T-cell (primary cell): ENCODE measurements at regions not wholly inside any gene's neighbourhood (a gene's known extent, or its start where the extent isn't known, plus 50 kb on each side); places are given as distances from the start of the nearest gene placed in this dataset.

ENCODE experiments used
- ATAC-seq, 4 experiments: fragments of 200-7000 bp in 3 of 4; fragments of 150-1000 bp in 1 of 4; cut with Tn5 transposase; replicated peaks in 1 of 4; 1 replicate in 3 of 4; 2 replicates in 1 of 4; pipeline ENCODE4 v1.10.0; 2021; ENCODE audit warnings: moderate library complexity in 3 of 4, mild to moderate bottlenecking in 2 of 4, moderate number of reproducible peaks in 1 of 4
- CTCF ChIA-PET, 2 donors: fragments of 300-600 bp; sonication (Branson Sonifier 250); formaldehyde crosslinking; loops; one replicate each; lab custom pipeline; 2022; ENCODE audit warnings: antibody characterized with exemption in 2 of 2; lab: Charles Lee
- POLR2A ChIA-PET, 2 donors: fragments of 300-600 bp; sonication (Branson Sonifier 250); formaldehyde crosslinking; loops; one replicate each; lab custom pipeline; 2022; ENCODE audit warnings: antibody characterized with exemption in 2 of 2; lab: Charles Lee
- DNase-seq, 35 experiments: peaks; one replicate each; pipeline versions ENCODE4 v3.0.0 to v3.0.0-alpha.2; 2013 to 2023
- H3K27ac ChIP-seq: one replicate; pipeline ENCODE4 v1.5.1; 2013; ENCODE audit warnings: low read length
- H3K27me3 ChIP-seq, 2 experiments: replicated peaks in 1 of 2; 1 replicate in 1 of 2; 2 replicates in 1 of 2; pipeline versions ENCODE4 v1.6.1 to v1.7.0; 2013; ENCODE audit warnings: low read length in 1 of 2, mixed read lengths in 1 of 2; ENCODE audit not compliant: control insufficient read depth in 2 of 2, insufficient read depth in 2 of 2; ENCODE audit errors: extremely low read depth in 1 of 2
- H3K36me3 ChIP-seq, 2 donors: 1 replicate in 1 of 2; 2 replicates in 1 of 2; pipeline versions ENCODE4 v1.6.1 to v1.7.0; 2013; ENCODE audit warnings: low read length in 1 of 2; ENCODE audit not compliant: control insufficient read depth in 2 of 2, insufficient read depth in 1 of 2; ENCODE audit errors: extremely low read depth in 1 of 2
- H3K4me1 ChIP-seq, 2 experiments: 1 replicate in 1 of 2; 2 replicates in 1 of 2; pipeline versions ENCODE4 v1.6.1 to v1.7.0; 2013; ENCODE audit warnings: low read length in 2 of 2, mixed read lengths in 1 of 2; ENCODE audit not compliant: insufficient read depth in 2 of 2, control insufficient read depth in 1 of 2; ENCODE audit errors: extremely low read depth in 1 of 2
- H3K4me3 ChIP-seq, 2 donors: 1 replicate in 1 of 2; 2 replicates in 1 of 2; pipeline versions ENCODE4 v1.5.1 to v1.7.0; 2013; ENCODE audit warnings: mild to moderate bottlenecking in 2 of 2, low read length in 1 of 2, moderate library complexity in 1 of 2; ENCODE audit not compliant: control insufficient read depth in 1 of 2; ENCODE audit errors: extremely low read depth in 1 of 2
- H3K9me3 ChIP-seq: 2 replicates; pipeline ENCODE4 v1.7.0; 2013
- H3K27ac Mint-ChIP-seq, 2 donors: one replicate each; pipeline ENCODE4 v1.8.0; 2020 to 2021; ENCODE audit warnings: mild to moderate bottlenecking in 2 of 2, mixed read lengths in 2 of 2
- H3K27me3 Mint-ChIP-seq, 2 donors: one replicate each; pipeline ENCODE4 v1.8.0; 2021 to 2022; ENCODE audit warnings: mixed read lengths in 2 of 2
- H3K36me3 Mint-ChIP-seq: one replicate; pipeline ENCODE4 v1.8.0; 2021; ENCODE audit warnings: mixed read lengths
- H3K4me1 Mint-ChIP-seq, 3 donors: one replicate each; pipeline ENCODE4 v1.8.0; 2020 to 2022; ENCODE audit warnings: mixed read lengths in 3 of 3, mild to moderate bottlenecking in 1 of 3
- H3K4me3 Mint-ChIP-seq, 3 donors: one replicate each; pipeline ENCODE4 v1.8.0; 2020 to 2022; ENCODE audit warnings: mild to moderate bottlenecking in 3 of 3, mixed read lengths in 3 of 3, moderate library complexity in 3 of 3
- H3K9me3 Mint-ChIP-seq, 3 donors: one replicate each; pipeline ENCODE4 v1.8.0; 2020 to 2022; ENCODE audit warnings: mixed read lengths in 3 of 3
- WGBS: methylation state at CpG from one replicate; pipeline ENCODE4 v1.1.5; 2013; ENCODE audit warnings: missing lambda C conversion rate; ENCODE audit not compliant: insufficient coverage; 5-methylcytosine and 5-hydroxymethylcytosine counted together

DNA sequence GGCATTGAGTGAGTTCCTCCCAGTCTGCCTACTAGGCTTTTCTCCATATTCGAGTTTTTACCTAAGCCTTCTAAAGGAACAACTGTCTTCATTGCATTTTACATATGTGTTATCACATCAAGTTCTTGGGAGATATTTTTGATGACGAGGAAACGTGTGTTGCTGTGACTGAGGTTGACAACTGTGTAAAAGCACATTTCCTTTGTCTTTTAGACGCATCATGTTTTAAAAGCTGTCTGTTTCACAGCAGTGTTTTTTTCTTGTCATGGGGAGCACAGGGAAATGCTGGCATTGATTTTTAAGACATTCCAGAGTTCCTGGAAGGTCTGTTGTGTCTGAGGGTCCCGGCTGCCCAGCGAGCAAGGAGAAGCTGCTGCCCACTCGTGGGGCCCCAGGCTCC is 381.8 kb downstream of the DCDC2C start:
- Mint-ChIP-seq H3K4me3 (no peak overlapping the region), H3K4me1 (no peaks in the 10 kb centered on the region), H3K27me3 (no peaks in the 10 kb centered on the region), H3K27ac (no peak overlapping the region), H3K36me3 (no peaks in the 10 kb centered on the region), H3K9me3 (peaks cover 10 to 37% (median 18%) of the 10 kb centered on the region in 3 donors)
- no peak overlapping the region for H3K4me3 ChIP-seq
- H3K36me3 ChIP-seq = no peaks in the 10 kb centered on the region
- DNase-seq (no peak), ATAC-seq (no peak)
- ChIA-PET POLR2A (no interaction called here), CTCF (no interaction called here)
- no peaks in the 10 kb centered on the region for H3K4me1 ChIP-seq
- 73% methylated on average over 4 of the region's 7 CpGs for WGBS
- H3K27me3 ChIP-seq = no peaks in the 10 kb centered on the region
- H3K27ac ChIP-seq = no peak overlapping the region
- no peaks in the 10 kb centered on the region for H3K9me3 ChIP-seq

DNA sequence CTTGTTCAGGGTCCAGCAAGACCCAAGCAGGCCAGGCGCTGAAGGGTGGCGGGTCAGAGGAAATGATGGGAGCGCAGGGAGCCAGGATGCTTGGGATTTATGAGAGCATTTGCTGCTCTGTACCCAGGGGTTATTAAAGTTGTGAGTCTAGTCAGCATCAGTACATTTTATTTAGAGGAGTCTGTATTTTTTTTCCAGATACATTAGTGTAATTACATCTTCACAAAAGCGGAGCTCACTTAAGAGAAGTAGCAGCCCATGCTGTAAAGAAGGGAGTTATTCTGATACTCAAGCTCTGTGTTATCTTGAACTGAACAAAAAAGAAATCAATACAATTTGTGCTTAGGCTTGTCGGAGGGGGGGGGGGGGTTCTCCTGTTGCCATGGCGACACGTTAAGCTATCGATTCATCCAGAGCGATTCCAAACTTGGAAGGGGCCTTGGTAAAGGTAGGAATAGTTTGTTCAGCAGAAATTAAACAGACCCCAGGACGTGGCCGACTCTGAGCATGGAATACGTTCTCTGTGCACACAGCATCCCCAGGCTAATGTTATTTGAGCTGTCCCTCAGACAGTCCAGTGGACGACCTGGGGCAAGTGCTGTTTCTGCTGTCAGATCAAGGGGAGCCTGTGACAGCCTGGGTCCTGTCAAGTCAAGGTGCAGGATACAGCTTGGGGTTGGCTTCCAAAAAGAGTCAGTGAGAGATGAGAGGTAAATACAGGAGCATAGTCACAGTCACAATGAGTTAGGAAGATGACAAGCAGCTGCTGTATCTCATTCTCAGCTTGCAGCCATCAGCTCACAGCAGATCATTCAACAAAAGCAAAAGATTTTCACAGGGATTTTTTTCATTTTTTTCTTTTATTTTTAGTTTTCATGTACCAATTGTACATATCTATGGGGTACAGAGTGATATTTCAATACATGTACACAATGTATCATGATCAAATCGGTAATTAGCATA is 387.6 kb downstream of the DCDC2C start:
- POLR2A ChIA-PET = no interaction called here
- Mint-ChIP-seq H3K27me3 (no peaks in the 10 kb centered on the region), H3K9me3 (peaks cover 7 to 18% (median 16%) of the 10 kb centered on the region in 3 donors), H3K36me3 (no peaks in the 10 kb centered on the region), H3K4me1 (no peaks in the 10 kb centered on the region), H3K4me3 (no peak overlapping the region), H3K27ac (no peak overlapping the region)
- Histone ChIP-seq H3K4me3 (no peak overlapping the region), H3K27me3 (no peaks in the 10 kb centered on the region), H3K27ac (no peak overlapping the region), H3K9me3 (no peaks in the 10 kb centered on the region), H3K36me3 (no peaks in the 10 kb centered on the region), H3K4me1 (no peaks in the 10 kb centered on the region)
- DNase-seq (no peak), ATAC-seq (no peak)
- CTCF ChIA-PET = no interaction called here
- 78% methylated on average over 6 of the region's 14 CpGs for WGBS

DNA sequence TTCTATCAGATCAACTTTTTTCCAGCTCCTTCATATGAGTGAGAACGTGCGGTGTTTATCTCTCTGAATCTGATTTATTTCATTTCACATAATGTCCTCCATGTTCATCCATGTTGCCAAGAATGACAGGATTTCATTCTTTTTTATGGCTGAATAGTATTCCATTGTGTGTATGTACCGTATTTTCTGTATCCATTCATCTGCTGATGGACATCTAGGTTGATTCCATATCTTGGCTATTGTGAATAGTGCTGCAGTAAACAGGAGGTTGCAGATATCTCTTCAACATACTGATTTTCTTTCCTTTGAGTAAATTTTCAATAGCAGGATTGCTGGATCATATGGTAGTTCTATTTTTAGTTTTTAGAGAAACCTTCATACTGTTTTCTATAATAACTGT is 388.5 kb downstream of the DCDC2C start:
- Mint-ChIP-seq H3K9me3 (peaks cover 7 to 18% (median 16%) of the 10 kb centered on the region in 3 donors), H3K4me1 (no peaks in the 10 kb centered on the region), H3K4me3 (no peak overlapping the region), H3K27ac (no peak overlapping the region), H3K27me3 (no peaks in the 10 kb centered on the region), H3K36me3 (no peaks in the 10 kb centered on the region)
- no peaks in the 10 kb centered on the region for H3K27me3 ChIP-seq
- no peaks in the 10 kb centered on the region for H3K36me3 ChIP-seq
- DNase-seq (no peak), ATAC-seq (no peak)
- ChIA-PET POLR2A (no interaction called here), CTCF (no interaction called here)
- no peaks in the 10 kb centered on the region for H3K9me3 ChIP-seq
- WGBS = no CpG with 5 or more reads among the region's 3 CpGs
- no peak overlapping the region for H3K27ac ChIP-seq
- H3K4me1 ChIP-seq = no peaks in the 10 kb centered on the region
- H3K4me3 ChIP-seq = no peak overlapping the region

DNA sequence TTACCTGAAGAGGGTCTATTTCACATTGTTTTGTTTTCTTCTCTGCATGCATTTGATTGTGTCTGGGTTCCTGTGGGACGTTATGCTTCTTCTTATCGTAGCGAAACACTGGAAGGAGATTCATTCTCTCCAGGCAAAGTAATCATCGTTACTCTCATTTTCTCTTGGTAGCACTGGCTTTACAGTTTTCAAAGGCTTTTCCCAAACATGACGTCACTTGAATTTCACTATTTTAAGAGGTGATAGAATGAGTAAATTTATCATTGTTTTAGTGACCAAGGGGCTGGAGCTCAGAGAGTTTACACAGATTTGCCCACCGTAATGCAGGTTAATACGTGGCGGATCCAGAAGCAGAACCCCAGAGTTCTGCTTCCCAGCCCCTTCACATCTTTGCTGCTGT is 391.4 kb downstream of the DCDC2C start:
- Histone ChIP-seq H3K27me3 (no peaks in the 10 kb centered on the region), H3K27ac (no peak overlapping the region), H3K9me3 (no peaks in the 10 kb centered on the region), H3K4me1 (no peaks in the 10 kb centered on the region), H3K4me3 (no peak overlapping the region), H3K36me3 (no peaks in the 10 kb centered on the region)
- ChIA-PET POLR2A (no interaction called here), CTCF (no interaction called here)
- H3K4me1 Mint-ChIP-seq = no peaks in the 10 kb centered on the region
- ATAC-seq (no peak), DNase-seq (no peak)
- H3K36me3 Mint-ChIP-seq = no peaks in the 10 kb centered on the region
- H3K27me3 Mint-ChIP-seq = no peaks in the 10 kb centered on the region
- no peak overlapping the region for H3K27ac Mint-ChIP-seq
- no CpG with 5 or more reads among the region's 8 CpGs for WGBS
- no peak overlapping the region for H3K4me3 Mint-ChIP-seq
- peaks cover 6 to 13% (median 13%) of the 10 kb centered on the region in 3 donors for H3K9me3 Mint-ChIP-seq

DNA sequence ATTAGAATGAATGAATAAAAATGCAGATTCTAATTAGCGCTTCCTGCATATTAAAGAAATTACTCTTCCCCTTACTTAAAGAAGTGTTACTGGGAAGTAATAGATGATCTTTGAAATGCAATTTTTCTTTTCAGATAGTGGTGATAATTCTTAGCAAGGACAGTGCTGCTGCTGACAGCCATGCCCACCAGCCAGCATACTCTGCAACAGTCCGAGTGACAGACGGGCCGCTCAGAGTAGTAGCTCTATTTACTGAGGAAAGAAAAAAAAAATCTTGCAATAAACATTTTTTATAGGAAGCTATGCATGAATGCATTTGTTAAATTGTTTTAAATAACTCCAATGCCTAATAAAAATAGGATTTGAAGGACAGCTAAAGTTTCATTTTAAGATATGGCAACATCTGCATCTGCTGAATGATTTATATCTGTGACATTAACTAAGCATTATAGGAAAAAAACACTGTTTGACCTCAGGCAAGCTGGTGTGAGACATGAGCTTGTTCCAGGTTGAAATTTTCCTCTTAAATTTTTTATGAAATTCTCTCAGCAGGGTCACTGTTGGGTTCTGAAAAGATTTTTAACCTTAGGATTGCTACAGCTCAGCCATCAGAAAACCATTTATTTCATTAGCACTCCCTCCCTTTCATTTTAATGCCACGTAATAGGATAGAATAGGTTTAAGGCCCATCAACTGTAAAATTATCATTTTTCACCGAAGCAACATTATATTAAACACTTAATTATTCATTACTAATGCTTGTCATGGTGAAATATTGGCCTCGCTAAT is 393.8 kb downstream of the DCDC2C start:
- Mint-ChIP-seq H3K9me3 (peaks cover 0 to 9% (median 0%) of the 10 kb centered on the region in 3 donors), H3K36me3 (no peaks in the 10 kb centered on the region), H3K4me1 (no peaks in the 10 kb centered on the region), H3K4me3 (no peak overlapping the region), H3K27me3 (no peaks in the 10 kb centered on the region), H3K27ac (no peak overlapping the region)
- H3K4me1 ChIP-seq = no peaks in the 10 kb centered on the region
- ChIA-PET CTCF (interaction anchor here in 1 of 2 donors (0.6 kb wide), 1 partner anchor 151 kb away, joined by 3 read pairs; no protein-coding TSS in a partner anchor), POLR2A (no interaction called here)
- 100% methylated on average over 1 of the region's 7 CpGs for WGBS
- DNase-seq = no peak
- H3K27ac ChIP-seq = no peak overlapping the region
- no peaks in the 10 kb centered on the region for H3K27me3 ChIP-seq
- H3K4me3 ChIP-seq = no peak overlapping the region
- ATAC-seq = no peak
- H3K36me3 ChIP-seq = no peaks in the 10 kb centered on the region
- no peaks in the 10 kb centered on the region for H3K9me3 ChIP-seq

DNA sequence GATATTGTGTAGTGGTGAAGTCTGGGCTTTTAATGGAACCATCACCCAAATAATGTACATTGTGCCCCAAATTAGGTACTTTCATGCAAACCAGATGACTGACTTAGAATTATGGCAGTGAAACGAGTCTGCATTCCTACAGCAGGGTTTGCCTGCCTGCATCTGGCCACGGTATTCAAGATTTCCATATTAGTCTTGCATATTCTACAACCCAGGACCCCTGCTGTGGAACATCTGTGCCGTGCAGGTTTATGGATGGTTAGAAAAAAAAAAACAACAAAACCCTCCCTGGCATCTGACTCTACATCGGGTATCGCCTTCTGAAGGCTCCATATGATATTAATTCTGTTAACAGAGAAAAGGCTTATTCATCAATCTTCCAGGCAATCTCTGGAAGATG is 394.8 kb downstream of the DCDC2C start:
- Histone ChIP-seq H3K27ac (no peak overlapping the region), H3K27me3 (no peaks in the 10 kb centered on the region), H3K4me1 (no peaks in the 10 kb centered on the region), H3K36me3 (no peaks in the 10 kb centered on the region), H3K4me3 (no peak overlapping the region), H3K9me3 (no peaks in the 10 kb centered on the region)
- Mint-ChIP-seq H3K36me3 (no peaks in the 10 kb centered on the region), H3K9me3 (peaks cover 0 to 9% (median 0%) of the 10 kb centered on the region in 3 donors), H3K27me3 (no peaks in the 10 kb centered on the region), H3K27ac (no peak overlapping the region), H3K4me1 (no peaks in the 10 kb centered on the region), H3K4me3 (no peak overlapping the region)
- no peak for DNase-seq
- ChIA-PET CTCF (no interaction called here), POLR2A (no interaction called here)
- WGBS = 50% methylated on average over 1 of the region's 5 CpGs
- ATAC-seq = no peak
